ENCODE measurements at regions not wholly inside any gene's neighbourhood (a gene's known extent, or its start where the extent isn't known, plus 50 kb on each side); places are given as distances from the start of the nearest gene placed in this dataset.

DNA sequence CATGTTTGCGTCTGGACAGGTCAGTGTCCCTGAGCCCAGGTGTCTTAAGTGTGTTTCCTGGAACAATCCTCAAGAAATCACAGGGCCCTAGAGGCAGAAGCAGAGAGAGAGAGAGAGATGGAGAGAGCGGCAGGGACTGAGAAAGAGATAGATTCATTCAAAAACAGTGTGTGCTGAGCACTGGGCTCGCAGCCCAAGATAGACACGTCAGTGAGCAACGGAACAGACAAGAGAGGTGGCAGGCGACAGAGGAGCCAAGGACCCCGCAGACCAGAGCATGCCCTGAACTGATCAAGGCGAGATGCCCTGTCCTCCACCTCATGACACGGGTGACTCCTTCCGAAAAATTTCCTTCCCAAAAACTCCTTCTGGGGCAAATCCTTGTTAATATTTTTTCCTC lies 362.0 kb upstream of the SULF2 start:
- no peaks in the 10 kb centered on the region for H3K36me3 ChIP-seq (ENCODE audit: control insufficient read depth in 2 of 3, insufficient read depth in 3 of 3, low read length in 3 of 3)
- no peak for DNase-seq
- intact Hi-C loops (cut with DNase I), result no loop called here
- H3K4me1 ChIP-seq (ENCODE audit: control insufficient read depth in 2 of 3, insufficient read depth in 2 of 3, low read depth in 1 of 3, low read length in 3 of 3), result no peaks in the 10 kb centered on the region
- FAIRE-seq, result no peak
- TF ChIP-seq, protein P1, sequence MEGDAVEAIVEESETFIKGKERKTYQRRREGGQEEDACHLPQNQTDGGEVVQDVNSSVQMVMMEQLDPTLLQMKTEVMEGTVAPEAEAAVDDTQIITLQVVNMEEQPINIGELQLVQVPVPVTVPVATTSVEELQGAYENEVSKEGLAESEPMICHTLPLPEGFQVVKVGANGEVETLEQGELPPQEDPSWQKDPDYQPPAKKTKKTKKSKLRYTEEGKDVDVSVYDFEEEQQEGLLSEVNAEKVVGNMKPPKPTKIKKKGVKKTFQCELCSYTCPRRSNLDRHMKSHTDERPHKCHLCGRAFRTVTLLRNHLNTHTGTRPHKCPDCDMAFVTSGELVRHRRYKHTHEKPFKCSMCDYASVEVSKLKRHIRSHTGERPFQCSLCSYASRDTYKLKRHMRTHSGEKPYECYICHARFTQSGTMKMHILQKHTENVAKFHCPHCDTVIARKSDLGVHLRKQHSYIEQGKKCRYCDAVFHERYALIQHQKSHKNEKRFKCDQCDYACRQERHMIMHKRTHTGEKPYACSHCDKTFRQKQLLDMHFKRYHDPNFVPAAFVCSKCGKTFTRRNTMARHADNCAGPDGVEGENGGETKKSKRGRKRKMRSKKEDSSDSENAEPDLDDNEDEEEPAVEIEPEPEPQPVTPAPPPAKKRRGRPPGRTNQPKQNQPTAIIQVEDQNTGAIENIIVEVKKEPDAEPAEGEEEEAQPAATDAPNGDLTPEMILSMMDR (IDR thresholded peaks at IDR 0.05; ENCODE audit: borderline replicate concordance, extremely low read depth, insufficient read depth), result no peak
- H3K9me3 ChIP-seq (ENCODE audit: control insufficient read depth in 2 of 3, insufficient read depth in 1 of 3, low read length in 3 of 3), result no peaks in the 10 kb centered on the region
- H3K9ac ChIP-seq (ENCODE audit: low read length in 3 of 3), result no peak overlapping the region
- H3K27me3 ChIP-seq (ENCODE audit: control insufficient read depth, insufficient read depth, low read length), result no peaks in the 10 kb centered on the region
- H3K4me3 ChIP-seq (ENCODE audit: low read length in 3 of 3), result no peak overlapping the region
- H3K27ac ChIP-seq (ENCODE audit: low read depth in 2 of 2, low read length in 2 of 2), result no peak overlapping the region

DNA sequence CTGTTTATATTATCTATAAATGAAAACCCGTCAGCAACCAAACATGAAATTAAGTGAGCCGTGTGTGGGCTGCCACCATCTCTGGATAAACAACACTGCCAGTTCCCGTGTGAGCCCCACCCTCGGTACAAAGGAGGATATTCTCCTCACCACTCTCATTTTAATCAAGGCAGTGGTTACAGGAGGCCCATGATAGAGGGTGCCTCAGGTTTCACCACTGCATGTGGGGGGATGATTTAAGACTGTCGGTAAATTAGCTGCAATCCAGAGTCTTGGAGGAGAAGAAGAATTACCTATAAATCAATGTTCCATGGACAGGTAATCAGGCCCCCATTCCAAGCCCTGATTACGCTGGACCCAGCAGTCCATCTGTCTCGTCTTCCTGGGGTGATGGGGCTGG lies 361.6 kb upstream of the SULF2 start:
- intact Hi-C loops (cut with DNase I), result no loop called here
- FAIRE-seq, result no peak
- peak in 3 of 5 donors; percentile 76 to 77 (median 77) for DNase-seq
- H3K4me1 ChIP-seq (ENCODE audit: control insufficient read depth in 2 of 3, insufficient read depth in 2 of 3, low read depth in 1 of 3, low read length in 3 of 3), result no peaks in the 10 kb centered on the region
- no peak overlapping the region for H3K4me3 ChIP-seq (ENCODE audit: low read length in 3 of 3)
- TF ChIP-seq, protein P1 (IDR thresholded peaks at IDR 0.05; ENCODE audit: borderline replicate concordance, extremely low read depth, insufficient read depth), result no peak
- no peaks in the 10 kb centered on the region for H3K36me3 ChIP-seq (ENCODE audit: control insufficient read depth in 2 of 3, insufficient read depth in 3 of 3, low read length in 3 of 3)
- no peak overlapping the region for H3K9ac ChIP-seq (ENCODE audit: low read length in 3 of 3)
- no peaks in the 10 kb centered on the region for H3K27me3 ChIP-seq (ENCODE audit: control insufficient read depth, insufficient read depth, low read length)
- H3K9me3 ChIP-seq (ENCODE audit: control insufficient read depth in 2 of 3, insufficient read depth in 1 of 3, low read length in 3 of 3), result no peaks in the 10 kb centered on the region
- no peak overlapping the region for H3K27ac ChIP-seq (ENCODE audit: low read depth in 2 of 2, low read length in 2 of 2)

DNA sequence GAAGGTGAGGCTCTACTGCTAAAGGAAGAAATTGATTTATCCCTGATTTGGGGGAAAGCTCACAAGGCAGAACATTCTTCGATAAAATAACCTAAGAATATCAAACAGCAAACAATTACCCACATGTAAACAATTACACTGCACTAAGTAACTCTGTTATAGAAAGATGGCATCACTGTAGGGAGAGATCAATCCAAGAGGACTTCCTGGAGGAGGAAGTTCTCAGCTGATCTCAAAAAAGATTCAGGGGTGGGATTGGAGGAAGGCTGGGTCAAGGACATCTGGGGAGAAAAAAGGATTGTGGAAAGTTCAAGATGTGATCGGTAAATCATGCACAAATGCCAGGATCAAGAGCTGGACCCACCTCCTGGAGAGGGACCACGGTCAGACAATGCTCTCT lies 361.0 kb upstream of the SULF2 start:
- intact Hi-C loops (cut with DNase I), result no loop called here

More for the DNA sequence above, 361.0 kb upstream of the SULF2 start:
- Histone ChIP-seq H3K27me3 (ENCODE audit: control insufficient read depth, insufficient read depth, low read length) (no peaks in the 10 kb centered on the region), H3K27ac (ENCODE audit: low read depth in 2 of 2, low read length in 2 of 2) (no peak overlapping the region), H3K36me3 (ENCODE audit: control insufficient read depth in 2 of 3, insufficient read depth in 3 of 3, low read length in 3 of 3) (no peaks in the 10 kb centered on the region), H3K4me3 (ENCODE audit: low read length in 3 of 3) (no peak overlapping the region), H3K9me3 (ENCODE audit: control insufficient read depth in 2 of 3, insufficient read depth in 1 of 3, low read length in 3 of 3) (peaks cover 0 to 4% (median 3%) of the 10 kb centered on the region in 3 donors), H3K4me1 (ENCODE audit: control insufficient read depth in 2 of 3, insufficient read depth in 2 of 3, low read depth in 1 of 3, low read length in 3 of 3) (no peaks in the 10 kb centered on the region), H3K9ac (ENCODE audit: low read length in 3 of 3) (no peak overlapping the region)
- FAIRE-seq, result no peak
- TF ChIP-seq, protein P1 (IDR thresholded peaks at IDR 0.05; ENCODE audit: borderline replicate concordance, extremely low read depth, insufficient read depth), result no peak
- no peak for DNase-seq
